Gastrocnemius medialis (tissue), 4 donors: ENCODE measurements at regions not wholly inside any gene's neighbourhood (a gene's known extent, or its start where the extent isn't known, plus 50 kb on each side); places are given as distances from the start of the nearest gene placed in this dataset.

Source experiments
- CTCF ChIP-seq, 5 experiments: fragments of 450-650 bp in 3 of 5; fragments of 200-600 bp in 2 of 5; sonication (generic) in 2 of 5; IDR thresholded peaks in 4 of 5; conservative IDR thresholded peaks in 1 of 5; 1 replicate in 4 of 5; 2 replicates in 1 of 5; pipeline ENCODE4 v1.5.1; 2016 to 2019; ENCODE audit warnings: antibody characterized with exemption in 5 of 5, mild to moderate bottlenecking in 3 of 5, moderate library complexity in 3 of 5
- POLR2A ChIP-seq, 2 donors: fragments of 450-650 bp; IDR thresholded peaks; one replicate each; pipeline ENCODE4 v1.6.1; 2017; ENCODE audit warnings: antibody characterized with exemption in 2 of 2, mild to moderate bottlenecking in 2 of 2, moderate library complexity in 2 of 2

DNA sequence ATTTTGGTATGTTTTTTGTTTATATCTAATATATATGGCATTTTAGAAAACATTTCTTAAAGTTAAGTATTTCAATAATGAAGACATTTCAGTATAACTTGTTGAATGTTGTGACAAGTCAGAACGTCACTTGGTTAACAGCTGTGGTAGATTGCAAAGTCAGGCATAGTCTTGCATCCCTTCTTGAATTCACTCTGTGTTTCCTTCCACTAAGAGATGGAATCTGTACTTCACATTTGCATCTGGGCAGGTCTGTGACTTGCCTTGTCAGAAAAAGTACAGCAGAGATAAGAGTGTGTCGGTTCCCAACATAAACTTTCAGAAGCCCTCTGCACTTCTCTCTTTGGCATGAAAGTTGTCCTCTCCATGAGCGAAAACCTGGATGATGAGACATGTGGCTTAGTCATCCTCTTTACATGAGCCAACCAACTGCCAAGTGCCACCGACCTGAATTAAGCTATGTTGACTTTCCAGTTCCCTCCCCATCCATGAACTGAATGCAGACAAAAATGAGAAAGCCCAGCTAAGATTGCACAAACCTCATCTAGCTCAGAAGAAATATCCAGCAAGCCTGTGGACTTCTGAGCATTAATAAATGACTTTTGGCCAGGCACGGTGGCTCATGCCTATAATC is 1730.2 kb downstream of the MRPL39 start:
- TF ChIP-seq CTCF (IDR thresholded peaks at IDR 0.05 in 4 of 5, conservative IDR thresholded peaks at IDR 0.05 in 1 of 5) (no peak), POLR2A (IDR thresholded peaks at IDR 0.05) (no peak)
